H1 (cell line): ENCODE measurements at regions not wholly inside any gene's neighbourhood (a gene's known extent, or its start where the extent isn't known, plus 50 kb on each side); places are given as distances from the start of the nearest gene placed in this dataset.

Experiments used
- SUZ12 ChIP-seq: fragments of 200-600 bp; sonication (generic); IDR thresholded peaks from 2 replicates; pipeline ENCODE4 v1.6.1; 2012; ENCODE audit warnings: mild to moderate bottlenecking, inconsistent platforms, low read length, moderate library complexity, mixed read lengths
- TF ChIP-seq, protein P1 (sequence below): fragments of 300-600 bp; sonication (generic); IDR thresholded peaks from 2 replicates; pipeline ENCODE4 v1.7.1; 2012; ENCODE audit warnings: low read length, moderate library complexity, mild to moderate bottlenecking, inconsistent platforms; ENCODE audit not compliant: insufficient replicate concordance

DNA sequence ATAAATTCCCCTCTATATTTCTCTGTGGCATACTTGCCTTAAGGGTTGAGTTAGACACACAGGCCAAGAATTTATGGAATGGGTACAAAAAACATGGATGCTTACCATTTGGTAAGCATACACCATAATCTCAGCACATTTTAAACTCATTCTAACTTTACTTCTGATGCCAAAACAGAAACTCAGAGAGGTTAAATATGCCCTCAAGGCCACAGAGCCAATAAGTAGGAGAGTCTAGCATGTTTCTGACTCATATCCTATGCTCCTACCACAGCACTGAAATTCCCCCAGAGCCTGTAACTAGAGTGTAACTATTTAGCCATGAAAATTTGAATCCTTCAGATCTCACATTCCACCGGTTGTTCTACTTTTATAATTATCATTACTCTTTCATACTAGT, 559.7 kb downstream of the ACTL7B start (continued):
- TF ChIP-seq, protein P1, sequence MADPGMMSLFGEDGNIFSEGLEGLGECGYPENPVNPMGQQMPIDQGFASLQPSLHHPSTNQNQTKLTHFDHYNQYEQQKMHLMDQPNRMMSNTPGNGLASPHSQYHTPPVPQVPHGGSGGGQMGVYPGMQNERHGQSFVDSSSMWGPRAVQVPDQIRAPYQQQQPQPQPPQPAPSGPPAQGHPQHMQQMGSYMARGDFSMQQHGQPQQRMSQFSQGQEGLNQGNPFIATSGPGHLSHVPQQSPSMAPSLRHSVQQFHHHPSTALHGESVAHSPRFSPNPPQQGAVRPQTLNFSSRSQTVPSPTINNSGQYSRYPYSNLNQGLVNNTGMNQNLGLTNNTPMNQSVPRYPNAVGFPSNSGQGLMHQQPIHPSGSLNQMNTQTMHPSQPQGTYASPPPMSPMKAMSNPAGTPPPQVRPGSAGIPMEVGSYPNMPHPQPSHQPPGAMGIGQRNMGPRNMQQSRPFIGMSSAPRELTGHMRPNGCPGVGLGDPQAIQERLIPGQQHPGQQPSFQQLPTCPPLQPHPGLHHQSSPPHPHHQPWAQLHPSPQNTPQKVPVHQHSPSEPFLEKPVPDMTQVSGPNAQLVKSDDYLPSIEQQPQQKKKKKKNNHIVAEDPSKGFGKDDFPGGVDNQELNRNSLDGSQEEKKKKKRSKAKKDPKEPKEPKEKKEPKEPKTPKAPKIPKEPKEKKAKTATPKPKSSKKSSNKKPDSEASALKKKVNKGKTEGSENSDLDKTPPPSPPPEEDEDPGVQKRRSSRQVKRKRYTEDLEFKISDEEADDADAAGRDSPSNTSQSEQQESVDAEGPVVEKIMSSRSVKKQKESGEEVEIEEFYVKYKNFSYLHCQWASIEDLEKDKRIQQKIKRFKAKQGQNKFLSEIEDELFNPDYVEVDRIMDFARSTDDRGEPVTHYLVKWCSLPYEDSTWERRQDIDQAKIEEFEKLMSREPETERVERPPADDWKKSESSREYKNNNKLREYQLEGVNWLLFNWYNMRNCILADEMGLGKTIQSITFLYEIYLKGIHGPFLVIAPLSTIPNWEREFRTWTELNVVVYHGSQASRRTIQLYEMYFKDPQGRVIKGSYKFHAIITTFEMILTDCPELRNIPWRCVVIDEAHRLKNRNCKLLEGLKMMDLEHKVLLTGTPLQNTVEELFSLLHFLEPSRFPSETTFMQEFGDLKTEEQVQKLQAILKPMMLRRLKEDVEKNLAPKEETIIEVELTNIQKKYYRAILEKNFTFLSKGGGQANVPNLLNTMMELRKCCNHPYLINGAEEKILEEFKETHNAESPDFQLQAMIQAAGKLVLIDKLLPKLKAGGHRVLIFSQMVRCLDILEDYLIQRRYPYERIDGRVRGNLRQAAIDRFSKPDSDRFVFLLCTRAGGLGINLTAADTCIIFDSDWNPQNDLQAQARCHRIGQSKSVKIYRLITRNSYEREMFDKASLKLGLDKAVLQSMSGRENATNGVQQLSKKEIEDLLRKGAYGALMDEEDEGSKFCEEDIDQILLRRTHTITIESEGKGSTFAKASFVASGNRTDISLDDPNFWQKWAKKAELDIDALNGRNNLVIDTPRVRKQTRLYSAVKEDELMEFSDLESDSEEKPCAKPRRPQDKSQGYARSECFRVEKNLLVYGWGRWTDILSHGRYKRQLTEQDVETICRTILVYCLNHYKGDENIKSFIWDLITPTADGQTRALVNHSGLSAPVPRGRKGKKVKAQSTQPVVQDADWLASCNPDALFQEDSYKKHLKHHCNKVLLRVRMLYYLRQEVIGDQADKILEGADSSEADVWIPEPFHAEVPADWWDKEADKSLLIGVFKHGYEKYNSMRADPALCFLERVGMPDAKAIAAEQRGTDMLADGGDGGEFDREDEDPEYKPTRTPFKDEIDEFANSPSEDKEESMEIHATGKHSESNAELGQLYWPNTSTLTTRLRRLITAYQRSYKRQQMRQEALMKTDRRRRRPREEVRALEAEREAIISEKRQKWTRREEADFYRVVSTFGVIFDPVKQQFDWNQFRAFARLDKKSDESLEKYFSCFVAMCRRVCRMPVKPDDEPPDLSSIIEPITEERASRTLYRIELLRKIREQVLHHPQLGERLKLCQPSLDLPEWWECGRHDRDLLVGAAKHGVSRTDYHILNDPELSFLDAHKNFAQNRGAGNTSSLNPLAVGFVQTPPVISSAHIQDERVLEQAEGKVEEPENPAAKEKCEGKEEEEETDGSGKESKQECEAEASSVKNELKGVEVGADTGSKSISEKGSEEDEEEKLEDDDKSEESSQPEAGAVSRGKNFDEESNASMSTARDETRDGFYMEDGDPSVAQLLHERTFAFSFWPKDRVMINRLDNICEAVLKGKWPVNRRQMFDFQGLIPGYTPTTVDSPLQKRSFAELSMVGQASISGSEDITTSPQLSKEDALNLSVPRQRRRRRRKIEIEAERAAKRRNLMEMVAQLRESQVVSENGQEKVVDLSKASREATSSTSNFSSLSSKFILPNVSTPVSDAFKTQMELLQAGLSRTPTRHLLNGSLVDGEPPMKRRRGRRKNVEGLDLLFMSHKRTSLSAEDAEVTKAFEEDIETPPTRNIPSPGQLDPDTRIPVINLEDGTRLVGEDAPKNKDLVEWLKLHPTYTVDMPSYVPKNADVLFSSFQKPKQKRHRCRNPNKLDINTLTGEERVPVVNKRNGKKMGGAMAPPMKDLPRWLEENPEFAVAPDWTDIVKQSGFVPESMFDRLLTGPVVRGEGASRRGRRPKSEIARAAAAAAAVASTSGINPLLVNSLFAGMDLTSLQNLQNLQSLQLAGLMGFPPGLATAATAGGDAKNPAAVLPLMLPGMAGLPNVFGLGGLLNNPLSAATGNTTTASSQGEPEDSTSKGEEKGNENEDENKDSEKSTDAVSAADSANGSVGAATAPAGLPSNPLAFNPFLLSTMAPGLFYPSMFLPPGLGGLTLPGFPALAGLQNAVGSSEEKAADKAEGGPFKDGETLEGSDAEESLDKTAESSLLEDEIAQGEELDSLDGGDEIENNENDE: no peak
- TF ChIP-seq SUZ12: no peak
